ENCODE measurements at regions not wholly inside any gene's neighbourhood (a gene's known extent, or its start where the extent isn't known, plus 50 kb on each side); places are given as distances from the start of the nearest gene placed in this dataset.

- TF ChIP-seq POLR2A (IDR thresholded peaks at IDR 0.05) (no peak), CTCF (IDR thresholded peaks at IDR 0.05) (no peak), POLR2AphosphoS5 (IDR thresholded peaks at IDR 0.05) (no peak), EP300 (IDR thresholded peaks at IDR 0.05) (no peak)
Observed at GRCh38 chr1:221988829-221989228, 246.9 kb upstream of the DUSP10 start.

Data from stomach (tissue), 4 donors.